Activated CD4-positive, alpha-beta T cell treated with anti-CD3 and anti-CD28 coated beads, Interleukin-2, amount 10 ng/mL, durations not matched to agents 24 days and 14 days (primary cell): ENCODE measurements at regions not wholly inside any gene's neighbourhood (a gene's known extent, or its start where the extent isn't known, plus 50 kb on each side); places are given as distances from the start of the nearest gene placed in this dataset.
A peak's percentile ranks its signal among the peaks of the same experiment; 100 is the strongest.

ENCODE experiments used
- DNase-seq: peaks from one replicate; pipeline ENCODE4 v3.0.0; 2022
- H3K27ac Mint-ChIP-seq: one replicate; pipeline ENCODE4 v1.8.0; 2022; ENCODE audit warnings: mild to moderate bottlenecking, mixed read lengths
- H3K27me3 Mint-ChIP-seq: one replicate; pipeline ENCODE4 v1.8.0; 2022; ENCODE audit warnings: mixed read lengths
- H3K36me3 Mint-ChIP-seq: one replicate; pipeline ENCODE4 v1.8.0; 2022; ENCODE audit warnings: low read depth, mild to moderate bottlenecking, mixed read lengths
- H3K4me1 Mint-ChIP-seq: one replicate; pipeline ENCODE4 v1.8.0; 2021; ENCODE audit warnings: mixed read lengths
- H3K4me3 Mint-ChIP-seq: one replicate; pipeline ENCODE4 v1.8.0; 2022; ENCODE audit warnings: mild to moderate bottlenecking, moderate library complexity, mixed read lengths
- H3K9me3 Mint-ChIP-seq: one replicate; pipeline ENCODE4 v1.8.0; 2021; ENCODE audit warnings: mixed read lengths
- intact Hi-C: fragments of 100-400 bp; cut with micrococcal nuclease; formaldehyde crosslinking; loops from one replicate; pipeline ENCODE4 v1.15.1; 2023

GRCh38 chr7:55279080-55279845, 85.9 kb upstream of the LANCL2 start:
- H3K9me3 Mint-ChIP-seq = no peaks in the 10 kb centered on the region
- peaks cover 1% of the 10 kb centered on the region for H3K27me3 Mint-ChIP-seq
- H3K27ac Mint-ChIP-seq = no peak overlapping the region
- no peak for DNase-seq
- H3K4me1 Mint-ChIP-seq = peaks cover 2% of the 10 kb centered on the region
- intact Hi-C loops = no loop called here
- no peak overlapping the region for H3K4me3 Mint-ChIP-seq
- no peaks in the 10 kb centered on the region for H3K36me3 Mint-ChIP-seq

GRCh38 chr7:55280031-55280454, 85.1 kb upstream of the LANCL2 start:
- Mint-ChIP-seq H3K4me1 (peaks cover 2% of the 10 kb centered on the region), H3K9me3 (no peaks in the 10 kb centered on the region), H3K27me3 (peaks cover 1% of the 10 kb centered on the region), H3K27ac (peak overlapping the region; percentile 29), H3K36me3 (no peaks in the 10 kb centered on the region), H3K4me3 (no peak overlapping the region)
- DNase-seq = peak; percentile 89
- intact Hi-C loops = loop anchor here (1.0 to 5.0 kb wide), 2 partner anchors 135 to 317 kb away; no protein-coding TSS in a partner anchor

DNA sequence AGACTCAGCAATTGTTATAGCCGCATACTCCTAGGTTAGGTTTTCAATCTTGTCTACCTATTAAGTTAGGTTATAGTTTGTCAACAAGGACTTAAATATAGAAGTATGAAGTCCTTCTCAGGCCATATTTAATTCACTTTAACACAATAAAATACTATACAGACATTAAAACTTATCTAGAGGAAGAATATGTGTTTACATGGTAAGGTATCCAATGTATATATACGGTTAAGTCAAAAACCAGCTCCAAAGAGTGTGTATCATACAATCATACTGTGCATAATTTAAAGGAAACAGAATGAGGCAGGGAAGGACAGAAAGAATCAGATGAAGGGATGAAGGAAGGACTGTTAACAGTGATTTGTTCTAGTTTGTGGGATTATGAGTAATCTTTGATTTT, 79.5 kb upstream of the LANCL2 start:
- Mint-ChIP-seq H3K9me3 (no peaks in the 10 kb centered on the region), H3K27me3 (peaks cover 26% of the 10 kb centered on the region), H3K4me3 (no peak overlapping the region), H3K4me1 (no peaks in the 10 kb centered on the region), H3K36me3 (no peaks in the 10 kb centered on the region), H3K27ac (no peak overlapping the region)
- no peak for DNase-seq
- intact Hi-C loops = no loop called here

GRCh38 chr7:55286666-55287065, 78.5 kb upstream of the LANCL2 start:
- Mint-ChIP-seq H3K4me3 (no peak overlapping the region), H3K4me1 (no peaks in the 10 kb centered on the region), H3K27me3 (peaks cover 35% of the 10 kb centered on the region), H3K9me3 (no peaks in the 10 kb centered on the region), H3K36me3 (no peaks in the 10 kb centered on the region), H3K27ac (no peak overlapping the region)
- DNase-seq = no peak
- intact Hi-C loops = no loop called here

DNA sequence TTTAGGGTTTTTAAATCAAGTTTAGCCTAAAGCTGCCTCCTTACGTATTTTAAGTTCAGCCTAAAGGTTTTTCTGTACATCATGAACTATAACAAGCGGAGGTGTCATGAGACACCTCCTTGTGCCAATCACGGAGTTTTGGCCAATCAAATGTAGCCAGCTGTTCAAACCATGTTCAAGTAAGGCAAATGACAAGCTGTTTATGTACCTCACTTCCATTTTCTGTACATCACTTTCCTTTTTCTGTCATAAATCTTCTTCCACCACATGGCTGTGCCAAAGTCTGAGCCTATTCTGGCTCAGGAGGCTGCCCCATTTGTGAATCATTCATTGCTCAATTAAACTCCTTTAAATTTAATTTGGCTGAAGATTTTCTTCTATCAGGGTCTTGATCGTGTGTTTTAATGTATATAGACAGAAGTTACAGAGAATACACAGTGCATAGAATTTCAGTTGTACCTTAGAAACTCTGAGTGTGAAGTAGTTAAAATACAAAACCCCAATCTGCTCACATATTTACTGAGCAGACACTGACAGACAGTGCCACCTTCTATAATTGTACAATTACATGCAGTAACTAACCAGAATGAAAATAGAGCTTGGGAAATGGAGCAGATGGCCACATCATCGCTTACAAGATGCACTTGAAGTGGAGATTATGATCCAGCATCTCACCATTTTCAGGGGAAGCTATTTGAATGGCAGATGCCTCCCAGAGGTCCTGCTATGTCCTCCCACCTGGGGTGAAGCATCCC, 76.9 kb upstream of the LANCL2 start:
- peaks cover 47% of the 10 kb centered on the region for H3K27me3 Mint-ChIP-seq
- no peaks in the 10 kb centered on the region for H3K4me1 Mint-ChIP-seq
- H3K9me3 Mint-ChIP-seq = no peaks in the 10 kb centered on the region
- no peaks in the 10 kb centered on the region for H3K36me3 Mint-ChIP-seq
- intact Hi-C loops = no loop called here
- H3K4me3 Mint-ChIP-seq = no peak overlapping the region
- no peak for DNase-seq
- H3K27ac Mint-ChIP-seq = no peak overlapping the region

GRCh38 chr7:55296070-55296469, 69.1 kb upstream of the LANCL2 start:
- H3K27me3 Mint-ChIP-seq = peaks cover 40% of the 10 kb centered on the region
- H3K36me3 Mint-ChIP-seq = no peaks in the 10 kb centered on the region
- H3K27ac Mint-ChIP-seq = no peak overlapping the region
- no peaks in the 10 kb centered on the region for H3K9me3 Mint-ChIP-seq
- no peak for DNase-seq
- no peak overlapping the region for H3K4me3 Mint-ChIP-seq
- intact Hi-C loops = no loop called here
- no peaks in the 10 kb centered on the region for H3K4me1 Mint-ChIP-seq

GRCh38 chr7:55299273-55299967, 65.7 kb upstream of the LANCL2 start:
- no peak for DNase-seq
- intact Hi-C loops = no loop called here
- H3K9me3 Mint-ChIP-seq = no peaks in the 10 kb centered on the region
- H3K27ac Mint-ChIP-seq = no peak overlapping the region
- no peak overlapping the region for H3K4me3 Mint-ChIP-seq
- peaks cover 2% of the 10 kb centered on the region for H3K4me1 Mint-ChIP-seq
- no peaks in the 10 kb centered on the region for H3K36me3 Mint-ChIP-seq
- H3K27me3 Mint-ChIP-seq = peaks cover 30% of the 10 kb centered on the region

DNA sequence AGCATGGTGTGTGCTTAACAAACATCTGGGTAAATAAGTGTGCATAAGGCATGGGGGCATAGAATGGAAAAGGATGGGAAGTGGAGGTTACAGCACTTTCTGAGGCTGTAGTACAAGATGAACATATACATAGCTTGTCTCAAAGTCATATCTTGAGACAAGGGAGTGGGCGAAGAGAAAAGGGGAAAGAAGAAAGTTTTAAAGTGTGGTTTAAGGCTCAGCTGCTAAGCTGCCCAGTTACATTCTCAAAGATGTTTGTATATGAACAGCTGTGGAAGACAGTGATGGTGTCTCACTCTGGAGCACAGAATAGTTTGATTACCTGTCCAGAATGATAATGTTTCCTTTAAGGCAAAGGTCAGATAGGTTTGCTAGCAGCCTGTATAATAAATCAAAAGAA, 61.9 kb upstream of the LANCL2 start:
- peaks cover 31% of the 10 kb centered on the region for H3K27me3 Mint-ChIP-seq
- H3K27ac Mint-ChIP-seq = no peak overlapping the region
- no peaks in the 10 kb centered on the region for H3K36me3 Mint-ChIP-seq
- no peaks in the 10 kb centered on the region for H3K9me3 Mint-ChIP-seq
- intact Hi-C loops = no loop called here
- H3K4me3 Mint-ChIP-seq = no peak overlapping the region
- H3K4me1 Mint-ChIP-seq = peaks cover 5% of the 10 kb centered on the region
- DNase-seq = no peak

DNA sequence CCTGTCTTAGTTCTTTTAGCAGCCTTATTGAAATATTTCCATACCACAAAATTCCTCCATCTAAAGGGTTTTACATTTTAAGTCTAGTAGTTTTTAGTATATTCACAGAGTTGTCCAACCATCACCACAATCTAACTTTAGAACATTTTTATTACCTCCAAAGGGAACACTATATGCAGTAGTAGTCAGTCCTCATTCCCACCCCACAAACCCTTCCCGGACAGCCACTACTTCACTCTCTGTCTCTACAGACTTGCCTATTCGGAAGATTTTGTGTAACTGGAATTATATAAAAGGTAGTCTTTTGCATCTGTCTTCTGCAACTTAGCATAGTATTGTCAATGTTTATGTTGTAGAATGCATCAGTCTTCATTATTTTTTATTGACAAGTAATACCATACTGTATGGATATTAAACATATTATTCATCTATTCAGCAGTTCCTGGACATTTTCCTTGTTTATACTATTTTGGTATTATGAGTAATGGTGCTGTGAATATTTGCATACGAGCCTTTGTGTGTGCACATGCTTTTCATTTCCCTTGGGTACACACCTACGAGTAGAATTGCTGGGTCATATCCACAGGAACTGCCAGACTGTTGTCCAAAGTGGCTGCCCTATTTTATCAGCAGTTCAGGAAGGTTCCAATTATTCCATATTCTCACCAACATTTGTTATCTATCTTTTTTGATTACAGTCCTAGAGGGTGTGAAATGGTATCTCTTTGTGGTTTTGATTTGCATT, 60.9 kb upstream of the LANCL2 start:
- no peaks in the 10 kb centered on the region for H3K9me3 Mint-ChIP-seq
- H3K4me3 Mint-ChIP-seq = no peak overlapping the region
- H3K27me3 Mint-ChIP-seq = peaks cover 26% of the 10 kb centered on the region

GRCh38 chr7:55305135-55305534, 60.0 kb upstream of the LANCL2 start:
- peaks cover 18% of the 10 kb centered on the region for H3K4me1 Mint-ChIP-seq
- H3K27ac Mint-ChIP-seq = no peak overlapping the region
- no peak for DNase-seq
- H3K4me3 Mint-ChIP-seq = no peak overlapping the region
- peaks cover 21% of the 10 kb centered on the region for H3K27me3 Mint-ChIP-seq
- intact Hi-C loops = loop anchor here (5.0 kb wide), 2 partner anchors 173 to 212 kb away; no protein-coding TSS in a partner anchor
- no peaks in the 10 kb centered on the region for H3K36me3 Mint-ChIP-seq
- no peaks in the 10 kb centered on the region for H3K9me3 Mint-ChIP-seq

More for the DNA sequence above, 60.9 kb upstream of the LANCL2 start:
- Mint-ChIP-seq H3K4me1 (peaks cover 13% of the 10 kb centered on the region), H3K36me3 (no peaks in the 10 kb centered on the region), H3K27ac (no peak overlapping the region)
- peak; percentile 29 for DNase-seq
- intact Hi-C loops = no loop called here

- no peaks in the 10 kb centered on the region for H3K36me3 Mint-ChIP-seq
- H3K27me3 Mint-ChIP-seq = peaks cover 20% of the 10 kb centered on the region
- H3K27ac Mint-ChIP-seq = no peak overlapping the region
- DNase-seq = no peak
- H3K4me3 Mint-ChIP-seq = no peak overlapping the region
- H3K4me1 Mint-ChIP-seq = peaks cover 20% of the 10 kb centered on the region
- intact Hi-C loops = loop anchor here (5.0 kb wide), 2 partner anchors 174 to 211 kb away; no protein-coding TSS in a partner anchor
- no peaks in the 10 kb centered on the region for H3K9me3 Mint-ChIP-seq
These were observed 58.8 kb upstream of the LANCL2 start for GRCh38 chr7:55306331-55306730.

- H3K4me1 Mint-ChIP-seq = peaks cover 22% of the 10 kb centered on the region
- no peak for DNase-seq
- no peak overlapping the region for H3K27ac Mint-ChIP-seq
- no peaks in the 10 kb centered on the region for H3K36me3 Mint-ChIP-seq
- no peak overlapping the region for H3K4me3 Mint-ChIP-seq
- no peaks in the 10 kb centered on the region for H3K9me3 Mint-ChIP-seq
- H3K27me3 Mint-ChIP-seq = peaks cover 14% of the 10 kb centered on the region
- intact Hi-C loops = loop anchor here (5.0 kb wide), 2 partner anchors 175 to 210 kb away; no protein-coding TSS in a partner anchor
These were observed 57.8 kb upstream of the LANCL2 start for GRCh38 chr7:55307123-55307916.
